GM19351 (cell line): ENCODE measurements at regions not wholly inside any gene's neighbourhood (a gene's known extent, or its start where the extent isn't known, plus 50 kb on each side); places are given as distances from the start of the nearest gene placed in this dataset.
"Not testable (repeated sequence)": the region's sequence is repeated elsewhere in the genome, so short reads cannot be mapped to it uniquely, and the experiment has no call there.

Source experiments
- ATAC-seq: cut with Tn5 transposase; IDR thresholded peaks from one replicate; pipeline ENCODE4 v1.9.1; 2021; ENCODE audit warnings: mild to moderate bottlenecking, moderate library complexity; ENCODE audit not compliant: unreplicated experiment

DNA sequence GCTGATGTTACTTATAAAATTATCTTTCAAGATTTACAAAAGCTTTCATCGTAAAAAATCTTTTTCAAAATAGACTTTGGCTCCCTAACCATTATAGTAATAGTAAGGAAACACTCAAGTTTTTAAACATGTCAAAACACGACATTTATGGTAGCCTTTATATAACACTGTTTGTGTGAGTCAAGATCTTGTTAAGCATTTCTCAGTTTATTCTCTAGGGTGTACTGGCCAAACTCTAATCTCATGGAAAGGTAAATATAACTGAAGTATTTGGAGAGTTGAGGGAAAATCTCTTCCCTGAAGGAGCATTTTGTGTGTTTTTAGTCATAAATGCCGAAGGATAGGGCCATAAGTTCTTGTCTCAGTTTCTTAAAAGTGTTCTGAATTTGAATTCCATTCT is 790.9 kb upstream of the NCAM2 start:
- ATAC-seq = no peak

DNA sequence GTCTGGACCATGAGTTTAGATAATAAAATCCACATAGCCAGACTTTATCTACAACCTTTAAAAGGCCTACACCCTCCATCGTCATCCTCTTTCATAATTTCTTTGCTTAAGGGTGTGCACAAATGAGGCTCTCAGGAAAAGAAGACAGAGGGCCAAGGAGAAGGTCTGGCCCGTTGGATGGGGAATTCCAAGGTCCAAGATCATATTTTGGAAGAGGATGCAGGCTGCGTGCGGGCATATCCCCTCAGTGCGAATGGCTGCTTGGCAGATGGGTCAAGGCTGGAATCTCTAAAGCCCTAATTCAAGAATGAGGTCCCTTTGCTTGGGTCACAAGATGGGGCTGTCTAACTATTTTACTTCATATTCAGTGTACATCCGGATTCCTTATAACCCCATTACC is 782.2 kb upstream of the NCAM2 start:
- ATAC-seq = no peak

DNA sequence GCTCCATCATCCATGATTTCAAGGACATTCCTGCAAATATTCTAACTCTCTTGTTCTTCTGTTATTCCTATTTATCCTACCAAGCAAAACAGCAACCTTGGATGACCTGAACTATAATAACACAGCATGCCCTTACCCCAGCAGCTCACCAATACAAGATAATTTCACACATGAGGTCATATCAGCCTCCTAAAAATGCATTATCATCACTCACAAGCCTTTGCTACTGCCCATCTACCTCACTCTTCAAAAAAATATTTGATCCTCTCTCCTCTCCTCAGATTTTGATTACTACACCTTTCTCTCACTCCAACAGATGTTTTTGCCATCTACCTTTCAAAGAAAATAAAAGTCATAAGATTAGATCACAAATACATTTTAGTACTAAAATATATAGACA is 777.6 kb upstream of the NCAM2 start:
- no peak for ATAC-seq

DNA sequence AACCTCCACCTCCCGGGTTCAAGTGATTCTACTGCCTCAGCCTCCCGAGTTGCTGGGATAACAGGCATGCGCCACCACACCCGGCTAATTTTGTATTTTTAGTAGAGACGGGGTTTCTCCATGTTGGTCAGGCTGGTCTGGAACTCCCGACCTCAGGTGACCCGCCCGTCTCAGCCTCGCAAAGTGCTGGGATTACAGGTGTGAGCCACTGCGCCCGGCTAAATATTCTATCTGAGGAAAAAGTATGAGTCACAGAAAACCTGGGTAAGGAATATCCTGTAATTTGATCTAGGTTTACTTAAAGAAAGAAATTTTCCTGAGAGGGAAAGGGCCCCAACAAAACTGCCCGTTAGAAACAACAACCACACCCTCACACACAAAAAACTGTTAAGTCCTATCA is 776.2 kb upstream of the NCAM2 start:
- ATAC-seq = not testable (repeated sequence)

DNA sequence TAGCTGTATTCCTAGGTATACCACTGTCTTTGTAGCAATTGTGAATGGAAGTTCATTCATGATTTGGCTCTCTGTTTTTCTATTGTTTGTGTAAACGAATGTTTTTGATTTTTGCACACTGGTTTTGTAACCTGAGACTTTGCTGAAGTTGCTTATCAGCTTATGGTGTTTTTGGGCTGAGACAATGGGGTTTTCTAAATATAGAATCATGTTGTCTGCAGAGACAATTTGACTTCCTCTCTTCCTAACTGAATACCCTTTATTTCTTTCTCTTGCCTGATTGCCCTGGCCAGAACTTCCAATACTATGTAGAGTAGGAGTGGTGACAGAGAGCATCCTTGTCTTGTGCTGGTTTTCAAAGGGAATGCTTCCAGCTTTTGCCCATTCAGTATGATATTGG is 761.6 kb upstream of the NCAM2 start:
- ATAC-seq = not testable (repeated sequence)

DNA sequence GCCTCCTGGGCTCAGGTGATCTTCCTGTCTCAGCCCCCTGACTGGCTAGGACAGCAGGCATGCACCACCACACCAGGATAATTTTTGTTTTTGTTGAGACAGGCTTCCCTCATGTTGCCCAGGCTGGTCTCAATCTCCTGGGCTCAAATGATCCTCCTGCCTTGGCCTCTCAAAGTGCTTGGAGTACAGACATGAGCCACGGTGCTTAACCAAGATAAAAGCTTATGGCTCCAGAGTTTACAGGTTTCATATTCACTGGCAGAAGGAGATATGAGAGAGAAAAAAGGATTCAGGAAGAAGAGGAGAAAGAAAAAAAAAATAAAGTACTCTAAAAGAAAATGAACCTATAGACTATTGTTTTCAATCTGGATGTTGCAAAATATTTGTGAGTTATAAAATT is 748.8 kb upstream of the NCAM2 start:
- no peak for ATAC-seq

DNA sequence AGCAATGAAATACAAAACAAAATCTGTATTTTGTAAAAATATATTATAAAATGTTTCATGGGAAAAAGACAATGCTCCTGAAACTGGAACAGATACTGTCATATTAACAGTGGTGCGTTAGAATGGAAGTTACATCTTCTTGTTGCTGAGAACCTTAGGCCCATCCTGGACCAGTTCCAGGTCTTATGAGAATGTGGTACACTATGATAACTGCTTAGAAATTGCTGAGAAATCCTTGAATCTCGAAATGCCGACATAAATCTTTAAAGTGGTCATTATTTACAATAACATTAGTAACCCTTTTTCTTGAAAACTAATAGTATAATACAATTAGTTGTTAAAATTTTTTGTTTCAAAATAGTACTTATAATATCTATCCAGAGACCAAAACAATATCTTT is 747.9 kb upstream of the NCAM2 start:
- no peak for ATAC-seq

DNA sequence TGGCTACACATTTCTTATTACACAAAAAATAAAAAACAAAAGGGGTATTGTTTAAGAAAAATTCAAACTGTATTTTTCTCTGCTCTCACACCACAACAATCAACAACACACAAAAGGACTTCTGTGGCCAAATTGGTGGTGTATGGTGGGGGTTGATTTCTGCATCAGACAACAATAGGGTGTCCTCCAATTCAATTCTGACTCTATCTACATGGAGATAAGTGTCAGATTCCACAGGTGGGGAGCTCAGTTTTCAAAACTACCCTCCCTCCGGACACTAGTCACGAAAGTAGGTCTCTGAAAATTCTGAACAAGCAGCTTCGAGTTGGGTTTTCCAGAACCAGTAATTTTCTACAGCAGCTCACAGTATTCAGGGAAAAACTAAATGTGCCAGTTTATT is 744.9 kb upstream of the NCAM2 start:
- ATAC-seq = no peak

DNA sequence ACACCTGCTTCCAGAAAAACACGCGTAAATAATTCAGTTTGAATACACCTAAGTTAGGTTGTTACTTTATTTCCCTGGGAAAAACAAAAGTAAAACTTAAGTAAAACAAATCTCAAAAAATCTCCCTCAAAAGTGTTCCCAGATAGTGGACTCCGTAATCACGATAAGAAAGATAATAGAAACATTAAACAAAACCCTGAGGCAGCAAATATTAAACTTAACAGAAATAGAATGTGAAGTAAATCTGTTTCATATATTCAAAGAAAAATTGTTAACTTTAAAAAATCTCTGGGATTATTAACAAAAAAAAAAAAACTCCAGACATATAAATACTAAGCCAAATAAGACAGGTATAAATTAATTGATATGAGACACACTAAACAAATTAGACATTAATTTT is 743.2 kb upstream of the NCAM2 start:
- no peak for ATAC-seq

DNA sequence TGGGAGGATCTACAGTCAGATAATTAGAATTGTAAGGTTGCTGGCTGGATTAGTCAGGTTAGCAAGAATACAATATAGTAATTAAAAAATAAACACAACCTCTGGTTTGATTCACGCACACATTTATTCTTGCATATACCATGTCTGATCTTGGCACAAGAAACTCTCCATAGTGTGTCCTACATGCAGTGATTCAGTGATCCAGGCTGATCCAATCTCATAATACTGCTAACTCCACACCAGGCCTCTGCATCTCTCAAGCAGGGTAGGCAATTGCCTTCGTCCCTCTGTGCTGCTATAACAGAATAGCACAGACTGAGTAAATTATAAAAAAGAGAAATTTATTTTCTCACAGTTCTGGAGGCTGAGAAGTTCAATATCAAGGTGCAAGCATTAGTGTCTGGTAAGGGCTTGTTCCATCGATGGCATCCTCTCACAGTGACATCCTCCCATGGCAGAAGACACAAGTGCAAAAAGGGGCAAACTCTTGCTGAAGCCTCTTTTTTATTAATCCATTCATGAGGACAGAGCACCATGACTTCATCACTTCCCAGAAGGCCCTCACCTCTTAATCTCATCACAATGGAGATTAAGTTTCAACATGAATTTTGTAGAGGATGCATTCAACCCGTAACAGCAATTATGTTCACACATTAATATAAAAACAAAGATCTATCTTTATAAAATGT is 741.0 kb upstream of the NCAM2 start:
- ATAC-seq = no peak

DNA sequence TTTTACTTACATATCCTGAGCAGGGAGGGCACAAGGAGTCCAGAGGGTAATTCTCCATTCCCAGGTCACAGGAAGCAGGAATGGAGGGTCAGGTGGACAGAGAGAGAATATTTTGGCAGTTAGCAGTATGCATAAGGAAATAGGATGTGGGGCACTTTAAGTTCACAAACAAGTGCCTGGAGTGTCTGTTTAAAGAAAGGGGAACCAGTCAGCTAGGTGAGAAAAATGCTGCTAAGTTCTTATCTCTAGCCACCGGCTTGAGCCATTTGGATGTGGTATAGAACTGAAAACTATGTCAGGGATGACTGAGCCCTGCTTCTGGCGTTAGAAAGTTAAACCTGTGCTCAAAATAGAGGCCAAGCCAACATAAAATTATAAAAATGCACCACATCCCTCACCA is 739.7 kb upstream of the NCAM2 start:
- ATAC-seq = no peak

DNA sequence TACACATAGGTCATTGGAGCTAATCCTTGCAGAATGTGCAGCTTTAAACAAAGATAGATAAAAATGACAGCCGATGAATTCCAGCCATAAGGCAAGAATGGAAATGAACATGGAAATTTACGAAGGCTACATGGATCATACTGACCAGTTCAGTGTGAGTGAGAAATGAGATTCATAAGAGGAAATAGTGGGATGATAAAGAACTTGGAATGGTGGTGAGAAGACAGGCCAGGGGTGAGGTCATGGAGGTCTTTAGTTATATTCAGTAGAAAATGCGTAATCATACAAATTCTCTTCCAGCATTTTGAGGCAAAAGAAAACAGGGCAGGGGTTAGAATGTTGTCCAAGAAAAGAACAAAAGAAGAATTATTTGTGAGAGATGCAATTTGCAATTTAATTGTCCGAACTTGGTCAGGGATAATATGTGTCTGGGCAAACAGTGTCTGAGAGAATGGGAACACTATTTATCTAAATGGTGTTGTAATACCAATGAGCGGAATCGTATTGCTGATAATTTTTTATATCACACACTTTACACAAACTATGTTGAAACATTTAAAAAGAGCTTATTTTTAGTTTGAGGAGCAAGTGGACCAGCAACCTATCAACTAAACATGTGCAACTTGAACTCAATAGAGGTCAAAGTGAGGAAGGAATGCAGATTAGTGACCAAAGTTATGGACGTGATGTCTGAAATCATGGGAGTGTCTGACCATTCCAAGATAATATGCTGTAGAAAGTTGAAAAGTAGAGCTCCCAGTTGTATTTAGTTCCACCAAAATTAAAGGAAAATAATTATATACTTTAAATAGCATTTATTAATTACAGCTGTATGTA is 739.0 kb upstream of the NCAM2 start:
- no peak for ATAC-seq

DNA sequence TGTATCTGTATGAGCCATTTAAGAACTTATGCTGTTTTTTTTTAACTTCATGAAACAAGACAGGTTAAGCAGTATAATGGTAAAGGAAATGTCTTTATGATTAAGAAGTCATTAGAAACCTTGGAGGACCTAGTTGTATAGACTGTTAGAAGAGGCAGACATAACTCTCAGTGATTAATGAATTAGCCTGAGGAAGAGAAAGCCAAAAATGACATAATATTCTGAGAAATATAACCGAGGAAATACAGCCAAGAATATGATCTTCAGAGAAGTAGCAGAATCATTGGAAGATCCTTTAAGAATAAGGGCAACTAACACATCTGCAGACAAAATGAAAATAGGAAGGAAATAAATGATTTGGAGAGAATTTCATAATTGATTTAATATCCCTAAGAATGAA is 738.1 kb upstream of the NCAM2 start:
- no peak for ATAC-seq

DNA sequence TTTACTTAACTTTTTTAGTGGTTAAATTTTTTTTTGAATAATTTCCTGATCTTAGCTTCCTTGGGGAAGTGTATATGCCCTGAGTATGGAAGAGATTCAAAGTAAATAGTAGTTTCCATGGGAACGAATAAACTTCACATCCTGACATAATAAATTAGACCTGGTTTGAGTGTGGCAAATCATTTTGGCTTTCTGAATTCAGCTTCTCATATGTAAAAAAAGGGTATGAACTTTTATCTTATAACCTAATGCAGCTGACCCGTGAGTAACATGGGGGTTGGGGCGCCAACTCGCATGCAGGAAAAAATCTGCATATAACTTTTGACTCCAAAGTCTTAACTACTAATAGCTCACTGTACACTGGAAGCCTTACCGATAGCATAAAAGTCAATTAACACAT is 736.8 kb upstream of the NCAM2 start:
- no peak for ATAC-seq

DNA sequence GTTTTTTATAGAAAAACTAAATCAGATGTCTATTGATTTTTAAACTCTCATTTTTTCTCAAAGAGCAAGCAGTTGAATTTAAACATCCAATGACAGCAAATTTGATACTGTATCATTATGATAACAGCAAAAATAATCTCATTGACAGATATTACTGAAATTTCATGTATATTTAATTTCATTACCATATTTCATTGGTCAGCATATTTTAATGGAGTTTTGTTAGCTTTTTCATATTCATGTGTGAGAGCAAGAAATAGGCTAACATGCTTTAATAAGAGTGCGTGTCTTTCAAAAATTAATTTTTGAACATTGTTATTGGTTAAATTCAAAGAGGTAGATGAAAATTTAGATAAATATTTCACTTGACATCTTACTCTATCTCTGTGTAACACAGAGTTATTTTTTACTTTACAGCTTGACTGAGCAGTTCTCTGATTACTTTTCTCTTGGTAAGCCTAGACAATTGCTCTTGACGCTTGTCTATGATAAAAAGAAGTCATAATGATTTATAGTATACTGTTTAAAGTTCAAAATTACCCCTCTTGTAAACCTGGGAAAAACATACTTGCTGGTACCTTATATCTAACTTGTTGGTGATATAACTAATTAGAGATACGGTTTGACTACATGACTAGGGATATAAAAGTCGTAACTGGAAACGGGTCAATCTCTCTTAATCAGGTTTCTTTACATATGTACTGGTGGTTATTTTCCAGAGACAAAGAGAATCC is 732.3 kb upstream of the NCAM2 start:
- ATAC-seq = no peak

DNA sequence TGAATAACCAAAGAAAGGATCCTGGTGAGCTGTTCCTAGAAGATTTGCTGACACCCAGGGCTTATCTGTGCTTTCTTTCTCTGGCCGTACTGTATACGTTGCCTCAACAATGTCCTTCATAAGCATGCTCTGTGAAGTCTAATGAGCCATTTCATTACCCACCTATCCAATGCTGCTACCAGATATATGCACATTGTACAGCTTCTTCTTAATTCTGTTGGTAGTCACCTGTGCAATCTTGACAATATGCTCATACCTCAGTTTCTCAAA is 731.8 kb upstream of the NCAM2 start:
- ATAC-seq = no peak

DNA sequence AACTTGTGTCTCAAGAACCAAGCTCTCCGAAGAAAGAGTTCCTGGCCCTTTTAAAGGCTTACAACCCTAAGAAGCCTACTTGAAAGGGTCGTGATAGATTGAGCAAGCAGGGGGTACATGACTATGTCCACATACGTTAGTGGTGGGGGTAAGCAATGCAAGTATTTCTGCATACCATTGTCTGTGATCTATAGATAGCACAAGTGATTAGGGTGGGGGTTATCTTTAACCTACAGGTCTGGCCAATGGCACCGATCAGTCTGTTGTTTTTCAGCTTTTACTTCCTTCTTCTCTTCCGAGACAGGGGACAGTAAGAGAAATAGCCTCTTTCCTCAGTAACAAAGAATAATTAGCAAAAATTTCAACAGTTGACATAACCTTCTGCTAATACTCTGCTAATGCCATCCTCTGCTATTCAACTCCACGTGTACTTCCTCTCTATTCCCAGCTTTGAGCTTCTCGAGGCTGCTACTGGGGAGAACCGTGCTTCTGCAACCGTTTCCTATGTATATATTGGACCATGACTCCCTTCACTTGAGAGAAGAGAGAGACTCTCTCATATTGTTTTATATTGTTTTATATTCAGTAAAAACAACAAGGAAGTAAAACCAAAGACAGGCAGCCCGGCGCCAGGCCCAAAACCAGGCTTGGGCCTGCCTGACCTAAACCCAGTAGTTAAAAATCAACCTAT is 727.7 kb upstream of the NCAM2 start:
- ATAC-seq = no peak

DNA sequence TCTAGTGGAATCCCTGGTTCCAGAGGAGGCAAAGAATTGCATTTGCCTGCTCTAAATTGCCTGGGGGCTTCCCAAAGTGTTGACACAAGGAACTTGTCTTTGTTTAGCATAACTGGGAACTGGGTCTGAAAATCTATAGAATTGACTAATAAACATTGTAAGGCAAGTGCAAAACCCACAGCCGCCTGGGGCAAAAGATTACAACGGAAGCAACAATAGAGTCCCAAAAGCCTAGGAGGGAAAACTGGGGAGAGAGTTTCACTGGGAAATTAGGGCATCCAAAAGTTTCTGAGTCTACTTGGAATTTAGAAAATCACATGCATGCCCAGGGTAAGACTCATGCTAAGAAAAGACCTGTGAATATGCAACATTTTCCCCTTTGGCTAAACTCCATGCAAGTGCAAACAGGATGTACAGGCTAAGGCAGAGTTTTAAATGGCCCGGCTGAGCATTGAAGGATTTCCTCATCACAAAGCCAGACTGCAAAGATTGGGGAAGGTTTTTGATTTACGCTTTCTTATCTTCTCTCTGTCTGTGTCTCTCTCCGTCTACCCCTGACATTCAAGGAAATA is 725.3 kb upstream of the NCAM2 start:
- no peak for ATAC-seq

DNA sequence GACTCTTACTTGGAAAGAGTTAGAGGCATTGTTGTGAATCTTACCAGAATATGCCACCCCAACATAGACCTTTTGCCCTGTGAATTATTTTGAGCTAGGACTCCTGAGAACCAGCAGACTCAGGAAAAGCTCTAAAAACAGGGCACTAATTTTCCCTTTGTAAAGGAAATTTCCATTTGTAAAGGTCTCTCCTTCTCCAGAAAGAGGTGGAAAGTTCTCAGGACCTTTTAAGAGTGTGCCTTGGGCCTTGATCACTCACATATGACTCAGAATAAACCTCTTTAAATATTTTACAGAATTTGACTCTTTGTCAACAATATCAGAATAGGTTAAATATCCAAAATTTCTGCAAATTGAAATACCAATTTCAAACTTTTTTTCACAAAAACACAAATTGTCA is 721.8 kb upstream of the NCAM2 start:
- ATAC-seq = no peak

DNA sequence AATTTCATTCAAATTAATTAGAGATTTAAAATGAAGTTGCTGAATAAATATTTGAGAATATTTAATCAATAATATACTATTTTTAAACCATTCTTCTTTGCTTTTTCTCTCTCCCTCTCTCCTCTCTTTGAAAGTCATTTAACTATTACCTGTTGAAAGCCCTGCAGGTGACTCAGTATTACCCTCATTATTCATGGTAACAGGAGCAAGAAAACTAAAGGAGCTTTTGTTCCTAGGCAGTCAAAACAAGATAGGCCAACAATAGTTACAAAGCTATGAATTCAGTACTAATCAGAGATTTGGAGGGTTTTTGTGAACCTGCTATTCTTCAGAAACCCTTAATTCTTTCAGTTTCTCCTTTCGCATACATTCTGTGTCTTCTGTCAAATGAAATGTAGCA is 721.3 kb upstream of the NCAM2 start:
- no peak for ATAC-seq

DNA sequence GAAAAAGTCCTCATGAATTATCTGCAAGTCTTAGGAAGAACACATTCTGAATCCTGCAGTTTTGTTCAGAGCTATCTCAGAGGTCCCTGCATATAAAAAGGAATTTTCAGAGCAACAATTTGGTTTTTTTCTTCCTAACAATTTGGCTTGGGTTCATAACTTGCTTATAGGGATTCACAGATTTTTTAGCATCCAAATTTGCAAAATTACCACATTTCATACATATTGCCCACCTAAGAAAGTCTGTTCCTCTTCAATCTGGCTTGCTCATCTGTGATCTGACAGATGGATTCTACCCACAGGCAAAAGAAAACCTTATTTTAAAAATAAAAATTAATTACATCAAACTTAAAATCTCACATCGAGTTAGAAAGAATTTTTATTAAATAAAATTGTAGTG is 714.4 kb upstream of the NCAM2 start:
- ATAC-seq = no peak
